ENCODE measurements at regions not wholly inside any gene's neighbourhood (a gene's known extent, or its start where the extent isn't known, plus 50 kb on each side); places are given as distances from the start of the nearest gene placed in this dataset.
A peak's percentile ranks its signal among the peaks of the same experiment; 100 is the strongest.

DNA sequence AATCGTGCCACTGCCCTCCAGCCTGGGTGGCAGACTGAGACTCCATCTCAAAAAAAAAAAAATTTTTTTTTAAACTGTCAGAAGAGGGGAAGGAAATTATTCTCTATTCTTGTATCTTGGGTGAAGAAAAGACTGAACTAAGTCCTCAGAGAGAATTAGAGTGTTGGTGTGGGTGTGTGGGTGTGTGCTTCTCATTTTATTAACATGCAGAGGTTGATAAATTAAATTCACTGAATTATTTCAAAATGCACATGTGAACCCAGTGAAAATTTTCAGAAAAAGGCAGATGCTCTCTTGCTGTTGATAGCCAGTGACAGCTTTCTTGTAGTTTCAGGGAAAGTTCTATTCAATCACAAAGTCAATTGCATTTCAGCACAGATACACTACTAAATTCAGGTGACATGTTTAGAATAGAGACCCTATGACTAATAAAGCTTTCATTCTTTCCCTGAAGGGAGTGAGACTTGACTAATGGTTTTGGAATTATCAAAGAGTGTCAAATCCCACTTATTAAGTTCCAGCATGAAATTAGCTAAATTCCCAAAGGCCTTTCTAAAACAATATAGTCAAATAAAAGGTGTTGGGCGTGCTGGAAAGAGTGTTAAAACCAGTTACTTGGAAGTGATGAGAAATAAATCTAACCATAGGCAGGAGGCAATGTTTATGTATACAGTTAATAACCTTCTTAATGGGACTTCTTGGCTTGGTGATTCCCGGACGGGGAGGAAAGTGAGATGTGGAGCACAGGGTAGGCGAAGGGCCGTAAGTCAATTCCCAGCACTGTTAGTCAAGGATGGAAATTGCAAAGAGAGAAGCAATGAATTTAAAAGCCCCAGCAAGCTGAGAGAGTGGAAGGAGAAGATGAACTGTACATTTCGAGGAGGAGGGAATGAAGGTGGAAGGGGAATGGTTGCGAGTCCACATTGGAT lies 103.2 kb upstream of the SPATA31D4 start:
- Histone ChIP-seq H3K27ac (replicated peaks; ENCODE audit: low read length) (no peak overlapping the region), H4K91ac (ENCODE audit: low read depth, low read length, poor library complexity) (no peak overlapping the region)
- WGBS, 2 donors (ENCODE audit: extremely low coverage in 2 of 2, insufficient read length in 2 of 2, insufficient replicate concordance in 1 of 2), result no CpG with 5 or more reads among the region's 8 CpGs

GRCh38 chr9:81825846-81826516 lies 102.2 kb upstream of the SPATA31D4 start:
- no peak overlapping the region for H2BK15ac ChIP-seq (ENCODE audit: low read length)
- no peak overlapping the region for H3K9ac ChIP-seq (ENCODE audit: low read depth, low read length, poor library complexity)
- H2AFZ ChIP-seq (ENCODE audit: low read length), result peak overlapping the region; percentile 10
- H2AK5ac ChIP-seq (ENCODE audit: low read depth, low read length), result no peak overlapping the region
- H2BK5ac ChIP-seq (ENCODE audit: low read length), result no peak overlapping the region
- no peak overlapping the region for H4K91ac ChIP-seq (ENCODE audit: low read depth, low read length, poor library complexity)
- H3K4me3 ChIP-seq (ENCODE audit: low read length in 2 of 2), result no peak overlapping the region
- H3K14ac ChIP-seq (ENCODE audit: low read length), result no peak overlapping the region
- no peak overlapping the region for H3K4me2 ChIP-seq (ENCODE audit: insufficient read depth, low read length, poor library complexity, severe bottlenecking)
- peak overlapping the region; percentile 65 for H3K18ac ChIP-seq (ENCODE audit: low read length)
- H4K8ac ChIP-seq (ENCODE audit: low read depth, low read length), result no peak overlapping the region
- H3K4me1 ChIP-seq (ENCODE audit: control insufficient read depth in 2 of 2, insufficient read depth in 1 of 2, low read depth in 1 of 2, low read length in 2 of 2), result peaks cover 5 to 12% of the 10 kb centered on the region in 2 donors
- no peak overlapping the region for H3K27ac ChIP-seq (replicated peaks; ENCODE audit: low read length)
- H2BK12ac ChIP-seq (ENCODE audit: low read length), result no peak overlapping the region
- H3K27me3 ChIP-seq (ENCODE audit: control insufficient read depth in 3 of 3, insufficient read depth in 3 of 3, low read depth in 1 of 3, low read length in 3 of 3), result no peaks in the 10 kb centered on the region
- no peak overlapping the region for H3K4ac ChIP-seq (ENCODE audit: low read length)
- no peaks in the 10 kb centered on the region for H3K79me1 ChIP-seq (ENCODE audit: low read depth, low read length)
- H3K9me3 ChIP-seq (replicated peaks in 1 of 2; ENCODE audit: control insufficient read depth in 2 of 2, insufficient read depth in 1 of 2, low read depth in 1 of 2, low read length in 2 of 2), result no peaks in the 10 kb centered on the region
- no peak for DNase-seq (ENCODE audit: low spot score)
- no CpG with 5 or more reads among the region's 3 CpGs for WGBS, 2 donors (ENCODE audit: extremely low coverage in 2 of 2, insufficient read length in 2 of 2, insufficient replicate concordance in 1 of 2)
- H2BK120ac ChIP-seq (ENCODE audit: low read depth, low read length), result no peak overlapping the region
- no peak overlapping the region for H3K23ac ChIP-seq (ENCODE audit: low read depth, low read length, poor library complexity)
- no peaks in the 10 kb centered on the region for H3K36me3 ChIP-seq (replicated peaks in 1 of 2; ENCODE audit: control insufficient read depth in 2 of 2, insufficient read depth in 2 of 2, low read length in 2 of 2)

More for the DNA sequence above, 103.2 kb upstream of the SPATA31D4 start:
- no peak overlapping the region for H3K4me3 ChIP-seq (ENCODE audit: low read length in 2 of 2)
- H2AFZ ChIP-seq (ENCODE audit: low read length), result no peak overlapping the region
- H3K79me1 ChIP-seq (ENCODE audit: low read depth, low read length), result no peaks in the 10 kb centered on the region
- no peak overlapping the region for H4K8ac ChIP-seq (ENCODE audit: low read depth, low read length)
- peaks cover 12 to 13% of the 10 kb centered on the region in 2 donors for H3K4me1 ChIP-seq (ENCODE audit: control insufficient read depth in 2 of 2, insufficient read depth in 1 of 2, low read depth in 1 of 2, low read length in 2 of 2)
- no peak overlapping the region for H2BK5ac ChIP-seq (ENCODE audit: low read length)
- H3K14ac ChIP-seq (ENCODE audit: low read length), result no peak overlapping the region
- H3K9ac ChIP-seq (ENCODE audit: low read depth, low read length, poor library complexity), result no peak overlapping the region
- no peak overlapping the region for H2BK120ac ChIP-seq (ENCODE audit: low read depth, low read length)
- H3K23ac ChIP-seq (ENCODE audit: low read depth, low read length, poor library complexity), result no peak overlapping the region
- H2AK5ac ChIP-seq (ENCODE audit: low read depth, low read length), result no peak overlapping the region
- H3K4me2 ChIP-seq (ENCODE audit: insufficient read depth, low read length, poor library complexity, severe bottlenecking), result no peak overlapping the region
- no peak overlapping the region for H3K4ac ChIP-seq (ENCODE audit: low read length)
- no peaks in the 10 kb centered on the region for H3K9me3 ChIP-seq (replicated peaks in 1 of 2; ENCODE audit: control insufficient read depth in 2 of 2, insufficient read depth in 1 of 2, low read depth in 1 of 2, low read length in 2 of 2)
- H2BK12ac ChIP-seq (ENCODE audit: low read length), result no peak overlapping the region
- H3K36me3 ChIP-seq (replicated peaks in 1 of 2; ENCODE audit: control insufficient read depth in 2 of 2, insufficient read depth in 2 of 2, low read length in 2 of 2), result no peaks in the 10 kb centered on the region
- H3K18ac ChIP-seq (ENCODE audit: low read length), result no peak overlapping the region
- H3K27me3 ChIP-seq (ENCODE audit: control insufficient read depth in 3 of 3, insufficient read depth in 3 of 3, low read depth in 1 of 3, low read length in 3 of 3), result no peaks in the 10 kb centered on the region
- no peak for DNase-seq (ENCODE audit: low spot score)
- H2BK15ac ChIP-seq (ENCODE audit: low read length), result no peak overlapping the region

- H2BK15ac ChIP-seq (ENCODE audit: low read length), result no peak overlapping the region
- H3K14ac ChIP-seq (ENCODE audit: low read length), result no peak overlapping the region
- DNase-seq (ENCODE audit: low spot score), result no peak
- no peaks in the 10 kb centered on the region for H3K79me1 ChIP-seq (ENCODE audit: low read depth, low read length)
- no peak overlapping the region for H2AK5ac ChIP-seq (ENCODE audit: low read depth, low read length)
- H3K36me3 ChIP-seq (replicated peaks in 1 of 2; ENCODE audit: control insufficient read depth in 2 of 2, insufficient read depth in 2 of 2, low read length in 2 of 2), result no peaks in the 10 kb centered on the region
- H2BK12ac ChIP-seq (ENCODE audit: low read length), result no peak overlapping the region
- H3K4me2 ChIP-seq (ENCODE audit: insufficient read depth, low read length, poor library complexity, severe bottlenecking), result no peak overlapping the region
- H3K4ac ChIP-seq (ENCODE audit: low read length), result no peak overlapping the region
- no peak overlapping the region for H3K18ac ChIP-seq (ENCODE audit: low read length)
- H3K23ac ChIP-seq (ENCODE audit: low read depth, low read length, poor library complexity), result no peak overlapping the region
- no peak overlapping the region for H3K27ac ChIP-seq (replicated peaks; ENCODE audit: low read length)
- H4K91ac ChIP-seq (ENCODE audit: low read depth, low read length, poor library complexity), result no peak overlapping the region
- no peaks in the 10 kb centered on the region for H3K9me3 ChIP-seq (replicated peaks in 1 of 2; ENCODE audit: control insufficient read depth in 2 of 2, insufficient read depth in 1 of 2, low read depth in 1 of 2, low read length in 2 of 2)
- peaks cover 5 to 14% of the 10 kb centered on the region in 2 donors for H3K4me1 ChIP-seq (ENCODE audit: control insufficient read depth in 2 of 2, insufficient read depth in 1 of 2, low read depth in 1 of 2, low read length in 2 of 2)
- H3K27me3 ChIP-seq (ENCODE audit: control insufficient read depth in 3 of 3, insufficient read depth in 3 of 3, low read depth in 1 of 3, low read length in 3 of 3), result no peaks in the 10 kb centered on the region
- no peak overlapping the region for H4K8ac ChIP-seq (ENCODE audit: low read depth, low read length)
- H3K9ac ChIP-seq (ENCODE audit: low read depth, low read length, poor library complexity), result no peak overlapping the region
- no peak overlapping the region for H2BK5ac ChIP-seq (ENCODE audit: low read length)
- H3K4me3 ChIP-seq (ENCODE audit: low read length in 2 of 2), result no peak overlapping the region
- H2AFZ ChIP-seq (ENCODE audit: low read length), result peak overlapping the region; percentile 10
- no CpG with 5 or more reads among the region's 15 CpGs for WGBS, 2 donors (ENCODE audit: extremely low coverage in 2 of 2, insufficient read length in 2 of 2, insufficient replicate concordance in 1 of 2)
- no peak overlapping the region for H2BK120ac ChIP-seq (ENCODE audit: low read depth, low read length)
Observed at GRCh38 chr9:81826517-81826906, 101.7 kb upstream of the SPATA31D4 start.

GRCh38 chr9:81827616-81828296 lies 100.5 kb upstream of the SPATA31D4 start:
- H3K9ac ChIP-seq (ENCODE audit: low read depth, low read length, poor library complexity), result no peak overlapping the region
- H3K9me3 ChIP-seq (replicated peaks in 1 of 2; ENCODE audit: control insufficient read depth in 2 of 2, insufficient read depth in 1 of 2, low read depth in 1 of 2, low read length in 2 of 2), result no peaks in the 10 kb centered on the region
- H3K79me1 ChIP-seq (ENCODE audit: low read depth, low read length), result no peaks in the 10 kb centered on the region
- no peak overlapping the region for H2AK5ac ChIP-seq (ENCODE audit: low read depth, low read length)
- no peak overlapping the region for H4K91ac ChIP-seq (ENCODE audit: low read depth, low read length, poor library complexity)
- WGBS, 2 donors (ENCODE audit: extremely low coverage in 2 of 2, insufficient read length in 2 of 2, insufficient replicate concordance in 1 of 2), result no CpG with 5 or more reads among the region's 5 CpGs
- H3K27me3 ChIP-seq (ENCODE audit: control insufficient read depth in 3 of 3, insufficient read depth in 3 of 3, low read depth in 1 of 3, low read length in 3 of 3), result no peaks in the 10 kb centered on the region
- no peak overlapping the region for H3K14ac ChIP-seq (ENCODE audit: low read length)
- no peak overlapping the region for H2AFZ ChIP-seq (ENCODE audit: low read length)
- peaks cover 5 to 12% of the 10 kb centered on the region in 2 donors for H3K4me1 ChIP-seq (ENCODE audit: control insufficient read depth in 2 of 2, insufficient read depth in 1 of 2, low read depth in 1 of 2, low read length in 2 of 2)
- H3K4me3 ChIP-seq (ENCODE audit: low read length in 2 of 2), result no peak overlapping the region
- no peak overlapping the region for H3K4me2 ChIP-seq (ENCODE audit: insufficient read depth, low read length, poor library complexity, severe bottlenecking)
- H2BK120ac ChIP-seq (ENCODE audit: low read depth, low read length), result no peak overlapping the region
- H2BK12ac ChIP-seq (ENCODE audit: low read length), result no peak overlapping the region
- no peaks in the 10 kb centered on the region for H3K36me3 ChIP-seq (replicated peaks in 1 of 2; ENCODE audit: control insufficient read depth in 2 of 2, insufficient read depth in 2 of 2, low read length in 2 of 2)
- no peak overlapping the region for H3K4ac ChIP-seq (ENCODE audit: low read length)
- no peak overlapping the region for H3K18ac ChIP-seq (ENCODE audit: low read length)
- H2BK15ac ChIP-seq (ENCODE audit: low read length), result no peak overlapping the region
- H4K8ac ChIP-seq (ENCODE audit: low read depth, low read length), result no peak overlapping the region
- DNase-seq (ENCODE audit: low spot score), result no peak
- no peak overlapping the region for H3K23ac ChIP-seq (ENCODE audit: low read depth, low read length, poor library complexity)
- no peak overlapping the region for H2BK5ac ChIP-seq (ENCODE audit: low read length)
- H3K27ac ChIP-seq (replicated peaks; ENCODE audit: low read length), result no peak overlapping the region
